ENCODE measurements at regions not wholly inside any gene's neighbourhood (a gene's known extent, or its start where the extent isn't known, plus 50 kb on each side); places are given as distances from the start of the nearest gene placed in this dataset.

DNA sequence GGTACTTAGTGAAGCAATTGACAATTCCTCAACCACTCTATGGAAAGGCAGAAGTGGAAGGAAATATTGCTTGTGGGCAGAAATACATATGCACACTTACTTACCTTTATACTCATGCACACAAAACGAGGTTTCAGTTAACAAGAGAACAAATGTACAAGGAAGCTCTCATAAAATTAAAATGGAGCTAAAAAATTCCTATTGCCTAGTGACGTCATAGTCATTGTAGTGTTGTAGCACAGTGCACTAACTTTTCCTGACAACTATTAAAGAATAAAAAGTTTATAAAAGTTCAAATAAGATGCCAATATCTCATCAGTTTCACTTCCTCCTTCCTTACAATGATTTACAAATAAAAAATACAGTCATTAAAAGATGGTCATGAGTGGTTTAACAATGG lies 1161.9 kb upstream of the NRXN1 start:
- no peak for DNase-seq (ENCODE audit: low read depth in 2 of 2)

GRCh38 chr2:52192656-52193055 lies 1160.7 kb upstream of the NRXN1 start:
- no peak for DNase-seq (ENCODE audit: low read depth in 2 of 2)

GRCh38 chr2:52181080-52181479 lies 1149.1 kb upstream of the NRXN1 start:
- DNase-seq (ENCODE audit: low read depth in 2 of 2), result no peak

- no peak for DNase-seq (ENCODE audit: low read depth in 2 of 2)
Measured at GRCh38 chr2:52178845-52179244, 1146.9 kb upstream of the NRXN1 start.

GRCh38 chr2:52145005-52145404 lies 1113.1 kb upstream of the NRXN1 start:
- DNase-seq (ENCODE audit: low read depth in 2 of 2), result no peak

DNA sequence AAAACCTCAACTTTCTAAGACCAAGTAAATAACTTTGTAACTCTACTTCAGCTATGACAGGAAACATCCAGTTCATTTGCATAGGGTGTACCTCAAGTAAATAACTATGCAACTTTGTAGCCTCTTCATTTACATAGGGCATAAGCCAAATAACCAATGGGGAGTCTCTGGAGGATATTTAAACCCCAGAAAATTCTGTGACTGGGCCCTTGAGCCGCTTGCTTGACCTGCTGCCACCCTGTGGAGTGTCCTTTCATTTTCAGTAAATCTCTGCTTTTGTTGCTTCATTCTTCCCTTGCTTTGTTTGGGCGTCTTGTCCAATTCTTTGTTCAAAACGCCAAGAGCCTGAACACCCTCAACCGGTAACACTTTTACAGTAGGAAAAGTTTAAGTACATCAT lies 1112.7 kb upstream of the NRXN1 start:
- no peak for DNase-seq (ENCODE audit: low read depth in 2 of 2)

DNA sequence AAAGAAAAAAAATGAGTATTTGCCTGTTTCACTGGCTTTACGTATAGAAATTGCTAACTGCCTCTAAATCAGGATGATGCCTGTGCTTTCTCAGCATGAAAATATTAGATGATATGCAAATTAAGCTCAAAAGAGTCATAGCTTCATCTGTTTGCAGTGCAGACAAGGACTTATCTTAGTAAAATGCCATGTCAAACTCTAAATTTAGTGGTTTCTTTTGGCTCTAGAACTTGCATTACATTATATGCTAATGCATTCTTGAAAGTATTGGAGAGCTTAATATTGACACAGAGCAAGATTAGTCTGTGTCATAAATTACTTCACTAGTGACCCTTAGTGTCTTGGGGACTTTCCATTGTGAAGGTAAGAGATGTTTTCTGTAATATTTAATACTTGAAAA lies 1109.1 kb upstream of the NRXN1 start:
- no peak for DNase-seq (ENCODE audit: low read depth in 2 of 2)

- no peak for DNase-seq (ENCODE audit: low read depth in 2 of 2)
Measured at GRCh38 chr2:52139241-52139640, 1107.3 kb upstream of the NRXN1 start.

DNA sequence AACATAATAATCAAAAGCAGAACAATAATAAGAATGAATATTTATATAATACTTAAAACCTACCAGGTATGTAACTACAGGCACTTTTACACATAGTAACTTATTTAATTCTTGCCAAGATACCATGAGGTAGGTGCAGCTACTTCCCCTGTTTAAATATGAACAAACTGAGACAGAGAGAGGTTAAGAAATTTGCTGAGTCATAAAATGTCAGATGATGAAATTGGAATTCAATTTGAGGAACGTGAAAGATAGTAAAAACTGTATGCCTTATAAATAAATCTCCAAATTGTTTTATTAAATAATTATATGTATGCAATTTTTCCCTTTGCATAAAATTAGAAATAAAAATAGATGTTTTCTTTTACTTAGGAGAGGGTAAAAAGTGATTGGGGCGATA lies 1103.3 kb upstream of the NRXN1 start:
- DNase-seq (ENCODE audit: low read depth in 2 of 2), result no peak

- no peak for DNase-seq (ENCODE audit: low read depth in 2 of 2)
Measured at GRCh38 chr2:52128081-52128480, 1096.1 kb upstream of the NRXN1 start.

- no peak for DNase-seq (ENCODE audit: low read depth in 2 of 2)
Measured at GRCh38 chr2:52127527-52127926, 1095.6 kb upstream of the NRXN1 start.

GRCh38 chr2:52117299-52117698 lies 1085.4 kb upstream of the NRXN1 start:
- no peak for DNase-seq (ENCODE audit: low read depth in 2 of 2)

DNA sequence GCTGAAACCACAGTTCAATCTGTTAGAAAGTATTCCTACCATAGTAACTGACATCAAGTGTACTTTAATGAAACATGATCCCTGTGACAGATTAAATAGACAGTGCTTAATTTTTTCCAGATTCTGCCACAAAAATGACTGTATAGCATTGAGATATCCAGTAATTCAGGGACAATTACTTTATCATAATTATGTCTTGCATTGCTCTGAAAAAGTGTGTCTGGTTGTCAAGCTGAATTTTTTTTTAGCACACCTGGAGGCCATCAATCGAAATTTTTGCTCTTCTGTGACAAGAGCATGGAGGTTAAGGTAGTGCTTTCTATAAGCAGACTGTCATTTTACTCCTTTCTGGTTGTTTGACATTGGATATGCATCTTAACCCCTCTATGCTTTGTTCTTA lies 1083.8 kb upstream of the NRXN1 start:
- DNase-seq (ENCODE audit: low read depth in 2 of 2), result no peak

DNA sequence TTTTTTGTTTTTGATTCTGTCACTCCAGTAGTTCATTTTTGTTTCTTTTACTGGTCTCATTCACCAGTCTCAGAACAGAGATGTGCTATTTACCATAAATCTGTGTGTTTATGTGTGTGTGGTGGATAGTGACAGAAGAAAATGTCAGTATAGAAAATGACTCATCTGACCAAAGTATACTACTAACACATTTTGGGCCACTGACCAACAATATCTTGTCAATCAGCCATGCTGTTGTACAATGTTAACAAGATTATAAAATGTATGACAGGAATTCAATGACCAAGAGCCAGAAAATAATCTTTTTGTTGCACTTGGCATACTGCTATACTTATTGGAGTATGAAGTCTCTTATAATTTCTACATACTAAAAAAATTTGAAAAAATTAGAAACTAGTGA lies 1081.4 kb upstream of the NRXN1 start:
- no peak for DNase-seq (ENCODE audit: low read depth in 2 of 2)

DNA sequence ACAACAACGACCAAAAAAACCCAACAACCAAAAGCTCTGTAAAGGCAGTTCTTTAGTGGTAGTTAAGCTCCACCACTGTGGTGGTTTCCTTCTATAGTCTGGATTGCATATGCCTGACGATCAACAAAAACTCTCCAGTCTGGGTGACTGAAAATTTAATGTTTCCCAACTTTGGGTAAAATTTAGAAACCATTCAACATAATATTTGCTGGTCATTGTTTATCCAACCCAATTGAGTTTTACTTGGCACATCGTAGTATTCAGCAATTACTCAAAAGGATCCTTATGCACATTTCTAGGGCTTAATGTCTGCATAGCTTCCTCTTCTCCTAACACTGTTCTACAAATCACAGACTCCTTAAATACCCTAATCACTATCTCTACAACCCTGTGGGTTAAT lies 1080.2 kb upstream of the NRXN1 start:
- DNase-seq (ENCODE audit: low read depth in 2 of 2), result no peak

GRCh38 chr2:52107124-52107523 lies 1075.2 kb upstream of the NRXN1 start:
- no peak for DNase-seq (ENCODE audit: low read depth in 2 of 2)

- no peak for DNase-seq (ENCODE audit: low read depth in 2 of 2)
Measured at GRCh38 chr2:52097071-52097470, 1065.1 kb upstream of the NRXN1 start.

- DNase-seq (ENCODE audit: low read depth in 2 of 2), result no peak
Measured at GRCh38 chr2:52084759-52085158, 1052.8 kb upstream of the NRXN1 start.

DNA sequence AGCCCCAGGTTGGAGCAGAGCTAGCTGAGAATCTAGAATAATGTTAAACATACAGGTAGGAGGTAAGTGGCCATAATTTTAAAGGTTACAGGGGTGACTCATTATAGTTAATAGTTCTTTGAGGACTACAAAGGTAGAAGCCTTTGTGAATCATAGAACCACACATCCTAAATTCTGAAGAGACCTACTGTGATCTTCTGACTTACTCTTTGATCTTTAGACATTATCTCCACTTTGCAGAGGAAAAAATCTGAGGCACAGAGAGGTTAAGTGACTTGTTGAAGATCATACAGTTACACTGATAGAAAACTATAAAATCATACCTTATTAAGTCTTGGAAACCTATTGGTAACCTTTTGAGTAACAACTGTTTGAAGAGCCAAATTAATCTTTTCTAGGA lies 1051.3 kb upstream of the NRXN1 start:
- no peak for DNase-seq (ENCODE audit: low read depth in 2 of 2)

DNA sequence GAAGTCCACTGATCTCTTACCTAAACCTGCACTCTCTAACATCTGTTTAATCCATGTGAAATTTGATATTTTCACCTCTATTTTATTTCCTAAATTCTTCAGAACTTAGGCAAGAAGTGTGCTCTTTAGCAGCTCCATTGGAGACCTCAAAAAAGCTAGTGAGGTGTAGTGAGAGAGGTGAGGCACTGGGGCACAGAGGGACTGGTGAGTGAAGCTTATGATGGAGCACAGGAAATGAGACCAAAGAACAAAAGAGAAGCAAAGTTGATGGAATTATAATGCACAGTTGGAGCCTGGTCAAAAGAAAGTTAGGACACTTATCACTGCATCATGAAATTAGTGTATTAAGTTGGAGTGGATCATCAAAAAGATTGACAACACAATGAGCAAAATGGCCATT lies 1050.7 kb upstream of the NRXN1 start:
- no peak for DNase-seq (ENCODE audit: low read depth in 2 of 2)

- DNase-seq (ENCODE audit: low read depth in 2 of 2), result no peak
Measured at GRCh38 chr2:52079602-52080001, 1047.7 kb upstream of the NRXN1 start.

DNA sequence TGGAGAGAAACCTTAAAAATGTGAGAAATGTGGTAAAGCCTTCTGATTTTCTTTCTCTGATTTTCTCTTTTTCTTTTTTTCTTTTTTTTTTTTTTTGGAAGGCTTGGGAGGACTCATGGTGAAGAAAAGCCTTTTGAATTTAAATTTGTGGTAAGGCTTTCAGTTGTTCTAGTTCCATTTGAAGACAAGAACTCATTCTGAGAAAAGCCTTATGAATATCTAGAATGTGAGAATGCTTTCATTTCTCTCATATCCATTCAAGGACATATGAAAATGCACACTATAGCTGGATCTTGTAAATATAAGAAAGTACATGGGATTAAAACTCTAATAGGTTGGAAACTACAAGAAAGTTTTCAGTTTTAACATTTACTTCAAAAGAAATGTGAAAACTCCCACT lies 1045.2 kb upstream of the NRXN1 start:
- no peak for DNase-seq (ENCODE audit: low read depth in 2 of 2)

DNA sequence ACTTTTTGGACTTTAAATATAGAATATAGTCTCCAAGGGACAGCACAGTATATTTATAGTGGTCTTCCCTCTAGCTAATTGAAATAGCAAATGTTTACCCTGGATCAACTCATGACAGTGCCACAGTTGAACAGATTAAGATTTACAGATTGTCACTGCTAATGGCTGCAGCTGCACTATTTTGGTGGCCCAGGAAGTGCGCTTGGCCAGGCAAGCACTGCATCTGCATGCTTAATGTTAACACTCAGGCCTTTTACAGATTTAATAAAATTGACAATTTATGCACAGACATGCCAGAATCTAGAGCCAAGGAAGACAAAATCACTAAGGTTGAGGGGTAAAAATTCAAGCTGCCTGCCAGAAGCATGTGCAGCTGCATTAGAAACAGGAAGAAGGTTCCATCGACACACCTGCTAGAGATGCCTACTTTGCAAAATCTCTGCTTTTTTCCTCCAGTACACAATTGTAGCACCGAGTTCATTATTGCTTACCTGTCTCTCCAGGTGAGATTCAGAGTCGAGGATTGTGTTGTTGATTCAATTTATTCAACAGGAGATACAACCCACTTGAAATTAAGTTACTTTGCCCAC lies 1042.3 kb upstream of the NRXN1 start:
- no peak for DNase-seq (ENCODE audit: low read depth in 2 of 2)

DNA sequence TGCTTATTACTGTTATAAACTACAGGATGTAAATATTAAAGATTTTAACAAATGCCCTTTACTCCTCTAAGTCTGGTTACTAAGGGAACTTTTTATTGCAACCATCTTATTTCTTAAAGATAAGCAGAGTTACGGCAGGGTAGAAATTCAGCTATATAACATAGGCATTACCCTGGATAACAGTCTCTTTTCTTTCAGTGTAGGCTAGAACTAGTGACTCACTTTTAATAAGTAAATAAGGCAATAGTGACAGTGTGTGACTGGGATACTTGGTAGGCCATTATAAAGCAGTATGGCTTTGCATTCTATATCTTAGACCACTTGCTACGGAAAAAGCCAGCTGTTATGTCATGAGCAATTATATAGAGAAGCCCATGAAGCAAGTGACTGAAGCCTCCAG lies 1041.0 kb upstream of the NRXN1 start:
- DNase-seq (ENCODE audit: low read depth in 2 of 2), result no peak

All from dermis microvascular lymphatic vessel endothelial cell (primary cell).